Peyer's patch (tissue), 4 donors: ENCODE measurements at regions not wholly inside any gene's neighbourhood (a gene's known extent, or its start where the extent isn't known, plus 50 kb on each side); places are given as distances from the start of the nearest gene placed in this dataset.

Experiments
- CTCF ChIP-seq, 6 experiments: fragments of 450-650 bp in 4 of 6; fragments of 200-600 bp in 2 of 6; sonication (generic) in 1 of 6; IDR thresholded peaks; one replicate each; pipeline ENCODE4 v1.5.1; 2017 to 2019; ENCODE audit warnings: antibody characterized with exemption in 6 of 6, mild to moderate bottlenecking in 3 of 6, moderate library complexity in 1 of 6
- POLR2A ChIP-seq, 2 donors: fragments of 450-650 bp; IDR thresholded peaks; one replicate each; pipeline ENCODE4 v1.5.1; 2017; ENCODE audit warnings: antibody characterized with exemption in 2 of 2, mild to moderate bottlenecking in 2 of 2, moderate library complexity in 2 of 2

GRCh38 chr14:99117671-99118045, 154.3 kb downstream of the BCL11B start:
- TF ChIP-seq CTCF (IDR thresholded peaks at IDR 0.05): no peak
- TF ChIP-seq POLR2A (IDR thresholded peaks at IDR 0.05): no peak
